NCI-H2227 (cell line): ENCODE measurements at regions not wholly inside any gene's neighbourhood (a gene's known extent, or its start where the extent isn't known, plus 50 kb on each side); places are given as distances from the start of the nearest gene placed in this dataset.
"Not testable (repeated sequence)": the region's sequence is repeated elsewhere in the genome, so short reads cannot be mapped to it uniquely, and the experiment has no call there.

ENCODE experiments used
- DNase-seq: peaks from one replicate; lab custom pipeline; 2025; ENCODE audit not compliant: unreplicated experiment; lab: John Stamatoyannopoulos, UW

- no peak for DNase-seq
Measured at GRCh38 chr2:7621018-7621814, 704.0 kb downstream of the RNF144A start.

GRCh38 chr2:7625392-7626138, 708.4 kb downstream of the RNF144A start:
- peak; percentile 36 for DNase-seq

- DNase-seq: no peak
Measured at GRCh38 chr2:7626139-7626537, 708.9 kb downstream of the RNF144A start.

GRCh38 chr2:7627583-7627982, 710.4 kb downstream of the RNF144A start:
- no peak for DNase-seq

- no peak for DNase-seq
Measured at GRCh38 chr2:7632420-7632819, 715.2 kb downstream of the RNF144A start.

GRCh38 chr2:7633566-7634153, 716.4 kb downstream of the RNF144A start:
- DNase-seq: peak; percentile 44

- peak; percentile 77 for DNase-seq
Measured at GRCh38 chr2:7634409-7634808, 717.2 kb downstream of the RNF144A start.

GRCh38 chr2:7639476-7639875, 722.3 kb downstream of the RNF144A start:
- no peak for DNase-seq

GRCh38 chr2:7641272-7641671, 724.1 kb downstream of the RNF144A start:
- not testable (repeated sequence) for DNase-seq

- DNase-seq: no peak
Measured at GRCh38 chr2:7646024-7646423, 728.8 kb downstream of the RNF144A start.

- DNase-seq: no peak
Measured at GRCh38 chr2:7646661-7647060, 729.4 kb downstream of the RNF144A start.

- DNase-seq: no peak
Measured at GRCh38 chr2:7648221-7648795, 731.1 kb downstream of the RNF144A start.

- no peak for DNase-seq
Measured at GRCh38 chr2:7649461-7650228, 732.4 kb downstream of the RNF144A start.

GRCh38 chr2:7653617-7654016, 736.4 kb downstream of the RNF144A start:
- no peak for DNase-seq

- DNase-seq: no peak
Measured at GRCh38 chr2:7655629-7656028, 738.4 kb downstream of the RNF144A start.

- DNase-seq: not testable (repeated sequence)
Measured at GRCh38 chr2:7657526-7657925, 740.3 kb downstream of the RNF144A start.

- DNase-seq: no peak
Measured at GRCh38 chr2:7658486-7658885, 741.3 kb downstream of the RNF144A start.

GRCh38 chr2:7660816-7661215, 743.6 kb downstream of the RNF144A start:
- no peak for DNase-seq

- DNase-seq: peak; percentile 31
Measured at GRCh38 chr2:7661502-7661901, 744.3 kb downstream of the RNF144A start.

GRCh38 chr2:7665880-7666279, 748.7 kb downstream of the RNF144A start:
- no peak for DNase-seq
